IMR-90 (cell line): ENCODE measurements at regions not wholly inside any gene's neighbourhood (a gene's known extent, or its start where the extent isn't known, plus 50 kb on each side); places are given as distances from the start of the nearest gene placed in this dataset.
"Not testable (repeated sequence)": the region's sequence is repeated elsewhere in the genome, so short reads cannot be mapped to it uniquely, and the experiment has no call there.

ENCODE experiments used
- ATAC-seq: fragments of 200-7000 bp; cut with Tn5 transposase; 2 replicates; pipeline ENCODE4 v1.9.1; 2020; ENCODE audit warnings: low read depth, mild to moderate bottlenecking, moderate library complexity
- BruUV-seq: library from RNA; stranded (reverse); fragments of 400-500 nt; replicated peaks from 2 replicates; lab custom pipeline; 2021; lab: Mats Ljungman, UMichigan
- CTCF ChIA-PET: fragments of 300-600 bp; formaldehyde crosslinking; extraction: SDS; loops from one replicate; lab custom pipeline; 2021; ENCODE audit warnings: antibody characterized with exemption; lab: Yijun Ruan, JAX
- POLR2A ChIA-PET: fragments of 300-600 bp; sonication (Branson Sonifier 250); formaldehyde crosslinking; loops from one replicate; lab custom pipeline; 2022; ENCODE audit warnings: antibody characterized with exemption; ENCODE audit not compliant: unreplicated experiment; lab: Charles Lee
- DNase-seq: peaks from one replicate; pipeline ENCODE4 v3.0.0; 2013
- H2AFZ ChIP-seq: replicated peaks from 2 replicates; pipeline ENCODE3; 2013; ENCODE audit warnings: low read length, mild to moderate bottlenecking; ENCODE audit not compliant: poor library complexity
- H2AK5ac ChIP-seq: 2 replicates; pipeline ENCODE4 v1.6.1; 2013; ENCODE audit warnings: low read depth, low read length, inconsistent platforms
- H2AK9ac ChIP-seq: replicated peaks from 2 replicates; pipeline ENCODE3; 2013; ENCODE audit warnings: mild to moderate bottlenecking, low read depth, low read length, moderate library complexity; ENCODE audit not compliant: poor library complexity
- H2BK120ac ChIP-seq: 2 replicates; pipeline ENCODE4 v1.6.1; 2013; ENCODE audit warnings: low read depth, low read length, inconsistent platforms
- H2BK15ac ChIP-seq: 3 replicates; pipeline ENCODE4 v1.6.1; 2013; ENCODE audit warnings: low read depth, low read length, inconsistent platforms
- H2BK20ac ChIP-seq: 2 replicates; pipeline ENCODE4 v1.6.1; 2013; ENCODE audit warnings: low read depth, mild to moderate bottlenecking, inconsistent platforms, low read length, moderate library complexity
- H2BK5ac ChIP-seq: 2 replicates; pipeline ENCODE4 v1.6.1; 2013; ENCODE audit warnings: mild to moderate bottlenecking, low read depth, low read length, inconsistent platforms; ENCODE audit not compliant: poor library complexity, severe bottlenecking
- H3K14ac ChIP-seq: replicated peaks from 2 replicates; pipeline ENCODE4 v1.6.1; 2013; ENCODE audit warnings: low read depth, low read length, inconsistent platforms
- H3K18ac ChIP-seq: 2 replicates; pipeline ENCODE4 v1.6.1; 2013; ENCODE audit warnings: low read depth, low read length, control low read depth
- H3K23ac ChIP-seq: 2 replicates; pipeline ENCODE4 v1.6.1; 2013; ENCODE audit warnings: low read depth, low read length, inconsistent platforms
- H3K27ac ChIP-seq: 2 replicates; pipeline ENCODE4 v1.5.1; 2013; ENCODE audit warnings: mild to moderate bottlenecking, control low read depth, low read length; ENCODE audit not compliant: insufficient read depth
- H3K27me3 ChIP-seq: 2 replicates; pipeline ENCODE4 v1.6.1; 2013; ENCODE audit warnings: low read length; ENCODE audit not compliant: control insufficient read depth, insufficient read depth
- H3K36me3 ChIP-seq: 2 replicates; pipeline ENCODE4 v1.6.1; 2013; ENCODE audit warnings: low read length, mixed read lengths; ENCODE audit not compliant: control insufficient read depth, insufficient read depth
- H3K4ac ChIP-seq: 2 replicates; pipeline ENCODE4 v1.6.1; 2013; ENCODE audit warnings: low read depth, low read length, inconsistent platforms
- H3K4me1 ChIP-seq: 2 replicates; pipeline ENCODE4 v1.6.1; 2013; ENCODE audit warnings: low read length, mixed read lengths; ENCODE audit not compliant: control insufficient read depth, insufficient read depth
- H3K4me2 ChIP-seq: 2 replicates; pipeline ENCODE4 v1.6.1; 2013; ENCODE audit warnings: low read depth, mild to moderate bottlenecking, control low read depth, low read length, moderate library complexity
- H3K4me3 ChIP-seq: 2 replicates; pipeline ENCODE4 v1.5.1; 2013; ENCODE audit warnings: low read depth, mild to moderate bottlenecking, control low read depth, low read length, moderate library complexity; ENCODE audit not compliant: insufficient read depth
- H3K56ac ChIP-seq: 2 replicates; pipeline ENCODE4 v1.6.1; 2013; ENCODE audit warnings: low read length, inconsistent platforms; ENCODE audit not compliant: insufficient read depth; ENCODE audit errors: extremely low read depth
- H3K79me1 ChIP-seq, 2 experiments: 2 replicates each; pipeline ENCODE4 v1.6.1; 2013; ENCODE audit warnings: low read length in 2 of 2, inconsistent platforms in 1 of 2, low read depth in 1 of 2
- H3K9ac ChIP-seq: 2 replicates; pipeline ENCODE4 v1.6.1; 2013; ENCODE audit warnings: low read depth, low read length, control low read depth
- H3K9me1 ChIP-seq: 2 replicates; pipeline ENCODE4 v1.6.1; 2013; ENCODE audit warnings: low read length, inconsistent platforms; ENCODE audit not compliant: insufficient read depth
- H3K9me3 ChIP-seq: 2 replicates; pipeline ENCODE4 v1.6.1; 2013; ENCODE audit warnings: low read length; ENCODE audit not compliant: control insufficient read depth, insufficient read depth
- H4K20me1 ChIP-seq: 2 replicates; pipeline ENCODE4 v1.6.1; 2013; ENCODE audit warnings: low read length, inconsistent platforms; ENCODE audit not compliant: insufficient read depth
- H4K5ac ChIP-seq: 2 replicates; pipeline ENCODE4 v1.6.1; 2013; ENCODE audit warnings: mild to moderate bottlenecking, low read depth, low read length, control low read depth
- H4K8ac ChIP-seq, 2 experiments: 2 replicates each; pipeline ENCODE4 v1.6.1; 2013; ENCODE audit warnings: low read depth in 2 of 2, low read length in 2 of 2, control low read depth in 1 of 2, inconsistent platforms in 1 of 2
- H4K91ac ChIP-seq: 2 replicates; pipeline ENCODE4 v1.6.1; 2013; ENCODE audit warnings: low read depth, low read length, inconsistent platforms; ENCODE audit not compliant: insufficient read depth
- WGBS, 2 experiments: methylation state at CpG; one replicate each; pipeline versions ENCODE4 v1.1.5 to v1.1.7; 2013; ENCODE audit warnings: missing lambda C conversion rate in 2 of 2; ENCODE audit not compliant: insufficient read length in 1 of 2; ENCODE audit errors: extremely low coverage in 2 of 2; 5-methylcytosine and 5-hydroxymethylcytosine counted together
- dilution Hi-C: fragments of 300-500 bp; cut with HindIII; formaldehyde crosslinking; loops from one replicate; pipeline ENCODE4 v1.14.3; 2018; ENCODE audit warnings: low sequenced_read_pairs; ENCODE audit not compliant: unreplicated experiment
- in situ Hi-C: fragments of 300-500 bp; cut with MboI; formaldehyde crosslinking; loops from 3 replicates; pipeline ENCODE4 v1.14.3; 2019; ENCODE audit warnings: low sequenced_read_pairs, inconsistent platforms, mixed read lengths
- intact Hi-C: fragments of 100-400 bp; cut with micrococcal nuclease; formaldehyde crosslinking; loops from 2 replicates; pipeline ENCODE4 v1.10.0; 2022

DNA sequence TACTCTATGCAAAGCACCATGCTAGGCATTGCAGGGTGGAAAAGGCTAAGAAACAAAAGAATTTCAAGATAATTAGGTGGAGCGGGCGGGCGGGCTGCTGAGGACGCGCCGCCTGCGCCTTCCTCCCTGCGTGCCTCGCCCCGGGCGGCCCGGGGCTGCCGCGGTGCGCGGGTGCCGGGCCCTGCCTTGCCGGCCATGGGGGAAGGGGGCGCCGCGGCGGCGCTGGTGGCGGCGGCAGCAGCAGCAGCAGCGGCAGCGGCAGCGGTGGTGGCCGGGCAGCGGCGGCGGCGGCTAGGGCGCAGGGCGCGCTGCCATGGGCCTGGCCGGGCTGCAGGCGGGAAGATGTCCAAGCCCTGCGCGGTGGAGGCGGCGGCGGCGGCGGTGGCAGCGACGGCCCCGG is 884.3 kb downstream of the TUBA3C start:
- H2AK5ac ChIP-seq, H3K18ac ChIP-seq, H3K9me1 ChIP-seq, ATAC-seq, H3K9ac ChIP-seq, H2AFZ ChIP-seq, H2BK120ac ChIP-seq, POLR2A ChIA-PET, H2BK20ac ChIP-seq, H3K36me3 ChIP-seq, H4K20me1 ChIP-seq, H3K4me2 ChIP-seq, H2BK15ac ChIP-seq, H3K4ac ChIP-seq, H4K8ac ChIP-seq, H3K27me3 ChIP-seq, H2BK5ac ChIP-seq, DNase-seq, H3K9me3 ChIP-seq, H3K27ac ChIP-seq, in situ Hi-C loops, H2AK9ac ChIP-seq, CTCF ChIA-PET, H3K14ac ChIP-seq, H3K4me1 ChIP-seq, dilution Hi-C loops, H4K91ac ChIP-seq, H3K56ac ChIP-seq, BruUV-seq, intact Hi-C loops, H4K5ac ChIP-seq, H3K4me3 ChIP-seq, H3K23ac ChIP-seq, H3K79me1 ChIP-seq: not testable (repeated sequence)
- WGBS, 2 experiments, result 74% methylated on average over 22 of the region's 48 CpGs; no CpG with 5 or more reads in 1 of the 2 experiments

DNA sequence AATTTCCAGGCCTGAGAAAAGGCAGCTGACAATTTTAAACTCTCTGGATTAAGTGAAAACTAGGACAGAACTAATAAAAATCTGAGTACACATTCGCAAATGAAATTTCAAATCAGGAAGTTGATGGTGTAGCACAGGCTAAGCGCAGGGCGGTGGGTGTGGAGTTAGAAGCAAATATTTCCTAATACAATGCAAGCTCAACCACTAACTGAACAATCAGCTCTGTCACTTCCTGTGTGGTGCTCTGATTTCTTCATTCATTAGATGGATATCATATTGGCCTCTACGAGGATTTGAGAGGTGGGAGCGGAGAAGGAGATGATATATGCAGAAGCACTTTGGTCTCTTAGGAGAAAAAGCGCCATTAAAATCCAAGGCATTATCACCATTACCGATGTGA is 885.0 kb downstream of the TUBA3C start:
- BruUV-seq, H3K36me3 ChIP-seq, H4K20me1 ChIP-seq, ATAC-seq, H4K5ac ChIP-seq, H3K27ac ChIP-seq, H3K9me3 ChIP-seq, dilution Hi-C loops, H3K9ac ChIP-seq, DNase-seq, H2BK120ac ChIP-seq, H4K8ac ChIP-seq, H3K4ac ChIP-seq, H3K27me3 ChIP-seq, H3K18ac ChIP-seq, in situ Hi-C loops, H4K91ac ChIP-seq, POLR2A ChIA-PET, H2BK15ac ChIP-seq, H3K9me1 ChIP-seq, H3K4me1 ChIP-seq, H2BK5ac ChIP-seq, H3K4me3 ChIP-seq, H3K79me1 ChIP-seq, H3K56ac ChIP-seq, H2AFZ ChIP-seq, H3K23ac ChIP-seq, intact Hi-C loops, CTCF ChIA-PET, H3K4me2 ChIP-seq, H3K14ac ChIP-seq, H2AK9ac ChIP-seq, H2AK5ac ChIP-seq, H2BK20ac ChIP-seq: not testable (repeated sequence)
- WGBS, 2 experiments, result no CpG with 5 or more reads among the region's 7 CpGs
